Esophagus muscularis mucosa (tissue), 4 donors: ENCODE measurements at regions not wholly inside any gene's neighbourhood (a gene's known extent, or its start where the extent isn't known, plus 50 kb on each side); places are given as distances from the start of the nearest gene placed in this dataset.

Experiments
- EP300 ChIP-seq: sonication (generic); formaldehyde crosslinking; IDR thresholded peaks from one replicate; pipeline ENCODE4 v1.6.1; 2017; ENCODE audit warnings: antibody characterized with exemption
- POLR2A ChIP-seq: fragments of 450-650 bp; IDR thresholded peaks from one replicate; pipeline ENCODE4 v1.6.1; 2017; ENCODE audit warnings: antibody characterized with exemption, moderate library complexity, mild to moderate bottlenecking, low read depth
- POLR2AphosphoS5 ChIP-seq, 2 donors: sonication (generic); formaldehyde crosslinking; IDR thresholded peaks; one replicate each; pipeline ENCODE4 v1.6.1; 2017; ENCODE audit warnings: antibody characterized with exemption in 2 of 2
- TF ChIP-seq, protein P1 (sequence below), 3 experiments: fragments of 200-600 bp in 2 of 3; fragments of 450-650 bp in 1 of 3; sonication (generic) in 2 of 3; IDR thresholded peaks; one replicate each; pipeline ENCODE4 v1.5.1; 2017 to 2019; ENCODE audit warnings: antibody characterized with exemption in 3 of 3, mild to moderate bottlenecking in 2 of 3, moderate library complexity in 1 of 3

DNA sequence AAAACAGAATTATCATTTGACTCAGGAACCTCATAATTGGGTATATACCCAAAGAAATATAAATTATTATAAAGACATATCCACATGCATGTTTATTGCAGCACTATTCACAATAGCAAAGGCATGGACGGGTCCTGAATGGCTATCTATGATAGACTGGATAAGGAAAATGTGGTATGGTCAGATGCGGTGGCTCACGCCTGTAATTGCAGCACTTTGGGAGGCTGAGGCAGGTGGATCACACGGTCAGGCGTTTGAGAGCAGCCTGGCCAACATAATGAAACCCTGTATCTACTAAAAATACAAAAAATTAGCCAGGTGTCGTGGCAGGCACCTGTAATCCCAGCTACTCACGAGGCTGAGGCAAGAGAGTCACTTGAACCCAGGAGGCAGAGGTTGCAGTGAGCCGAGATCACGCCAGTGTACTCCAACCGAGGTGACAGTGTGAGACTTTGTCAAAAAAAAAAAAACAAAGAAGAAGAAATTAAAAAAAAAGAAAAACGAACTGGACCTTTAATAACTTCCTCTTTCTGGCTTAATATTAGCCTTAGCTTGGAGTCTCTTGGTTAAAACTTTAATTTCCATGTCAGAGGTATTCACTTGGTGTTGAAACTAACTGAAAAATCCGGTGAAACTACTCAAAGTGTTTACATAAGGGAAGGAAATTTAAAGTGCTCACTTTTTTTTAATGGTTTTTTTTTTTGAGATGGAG lies 104.4 kb downstream of the ZNF486 start:
- TF ChIP-seq POLR2AphosphoS5 (IDR thresholded peaks at IDR 0.05) (no peak), EP300 (no peak), POLR2A (no peak)
- TF ChIP-seq, protein P1, sequence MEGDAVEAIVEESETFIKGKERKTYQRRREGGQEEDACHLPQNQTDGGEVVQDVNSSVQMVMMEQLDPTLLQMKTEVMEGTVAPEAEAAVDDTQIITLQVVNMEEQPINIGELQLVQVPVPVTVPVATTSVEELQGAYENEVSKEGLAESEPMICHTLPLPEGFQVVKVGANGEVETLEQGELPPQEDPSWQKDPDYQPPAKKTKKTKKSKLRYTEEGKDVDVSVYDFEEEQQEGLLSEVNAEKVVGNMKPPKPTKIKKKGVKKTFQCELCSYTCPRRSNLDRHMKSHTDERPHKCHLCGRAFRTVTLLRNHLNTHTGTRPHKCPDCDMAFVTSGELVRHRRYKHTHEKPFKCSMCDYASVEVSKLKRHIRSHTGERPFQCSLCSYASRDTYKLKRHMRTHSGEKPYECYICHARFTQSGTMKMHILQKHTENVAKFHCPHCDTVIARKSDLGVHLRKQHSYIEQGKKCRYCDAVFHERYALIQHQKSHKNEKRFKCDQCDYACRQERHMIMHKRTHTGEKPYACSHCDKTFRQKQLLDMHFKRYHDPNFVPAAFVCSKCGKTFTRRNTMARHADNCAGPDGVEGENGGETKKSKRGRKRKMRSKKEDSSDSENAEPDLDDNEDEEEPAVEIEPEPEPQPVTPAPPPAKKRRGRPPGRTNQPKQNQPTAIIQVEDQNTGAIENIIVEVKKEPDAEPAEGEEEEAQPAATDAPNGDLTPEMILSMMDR (IDR thresholded peaks at IDR 0.05), result no peak
